ENCODE measurements at regions not wholly inside any gene's neighbourhood (a gene's known extent, or its start where the extent isn't known, plus 50 kb on each side); places are given as distances from the start of the nearest gene placed in this dataset.

GRCh38 chr6:91754691-91755090, 1167.8 kb upstream of the MAP3K7 start (continued):
- no peak for TF ChIP-seq RAD21 (IDR thresholded peaks at IDR 0.05 in 1 of 2, conservative IDR thresholded peaks at IDR 0.05 in 1 of 2; ENCODE audit: low read depth in 2 of 2, low read length in 2 of 2)

Data from H1 (cell line).